NT2/D1 (cell line): ENCODE measurements at regions not wholly inside any gene's neighbourhood (a gene's known extent, or its start where the extent isn't known, plus 50 kb on each side); places are given as distances from the start of the nearest gene placed in this dataset.

Experiments used
- SUZ12 ChIP-seq: IDR thresholded peaks from 2 replicates; pipeline ENCODE4 v1.6.1; 2011; ENCODE audit not compliant: insufficient read length, insufficient read depth; ENCODE audit errors: extremely low read depth
- YY1 ChIP-seq: IDR thresholded peaks from 2 replicates; pipeline ENCODE4 v1.6.1; 2011; ENCODE audit not compliant: insufficient read length, insufficient read depth

DNA sequence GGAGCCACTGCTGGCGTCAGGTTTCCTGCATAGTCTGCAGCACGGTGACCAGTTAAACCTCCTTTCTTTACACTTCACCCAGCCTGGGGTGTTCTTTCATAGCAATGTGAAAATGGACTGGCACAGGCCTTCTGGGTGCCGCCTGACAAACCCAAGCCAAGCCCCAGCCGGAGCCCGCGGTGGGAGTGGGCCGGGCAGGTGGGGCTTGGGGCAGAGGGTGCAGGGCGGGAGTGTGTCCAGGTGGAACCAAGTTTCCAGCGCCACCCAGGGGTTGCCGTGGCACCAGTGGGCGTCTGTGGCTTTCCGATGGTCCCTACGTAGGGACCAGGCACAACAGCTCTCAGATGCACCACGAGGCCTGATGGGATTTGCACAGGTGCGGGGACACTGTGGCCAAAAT lies 75.8 kb downstream of the RTP5 start:
- TF ChIP-seq SUZ12: no peak
- no peak for TF ChIP-seq YY1
